ENCODE measurements at regions not wholly inside any gene's neighbourhood (a gene's known extent, or its start where the extent isn't known, plus 50 kb on each side); places are given as distances from the start of the nearest gene placed in this dataset.
"Not testable (repeated sequence)": the region's sequence is repeated elsewhere in the genome, so short reads cannot be mapped to it uniquely, and the experiment has no call there.

DNA sequence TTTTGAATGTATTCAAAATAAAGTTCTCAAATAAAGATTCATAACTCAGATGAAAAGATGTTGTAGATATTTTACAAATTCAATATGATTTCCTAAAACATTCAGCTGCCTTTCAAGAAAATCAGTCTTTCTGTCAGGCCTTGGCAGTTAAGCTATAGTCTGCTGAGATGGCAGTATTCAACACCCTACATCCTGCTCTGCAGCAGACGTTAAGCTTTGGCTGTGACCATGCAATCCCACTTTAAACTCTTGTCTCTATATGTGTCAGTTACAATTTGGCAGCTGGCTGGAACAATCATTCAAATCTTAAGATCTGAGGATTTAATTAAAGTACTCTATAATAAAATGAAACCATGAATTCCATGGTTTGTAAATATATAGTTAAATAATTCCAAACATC lies 567.3 kb upstream of the ZNF804A start:
- DNase-seq: no peak

DNA sequence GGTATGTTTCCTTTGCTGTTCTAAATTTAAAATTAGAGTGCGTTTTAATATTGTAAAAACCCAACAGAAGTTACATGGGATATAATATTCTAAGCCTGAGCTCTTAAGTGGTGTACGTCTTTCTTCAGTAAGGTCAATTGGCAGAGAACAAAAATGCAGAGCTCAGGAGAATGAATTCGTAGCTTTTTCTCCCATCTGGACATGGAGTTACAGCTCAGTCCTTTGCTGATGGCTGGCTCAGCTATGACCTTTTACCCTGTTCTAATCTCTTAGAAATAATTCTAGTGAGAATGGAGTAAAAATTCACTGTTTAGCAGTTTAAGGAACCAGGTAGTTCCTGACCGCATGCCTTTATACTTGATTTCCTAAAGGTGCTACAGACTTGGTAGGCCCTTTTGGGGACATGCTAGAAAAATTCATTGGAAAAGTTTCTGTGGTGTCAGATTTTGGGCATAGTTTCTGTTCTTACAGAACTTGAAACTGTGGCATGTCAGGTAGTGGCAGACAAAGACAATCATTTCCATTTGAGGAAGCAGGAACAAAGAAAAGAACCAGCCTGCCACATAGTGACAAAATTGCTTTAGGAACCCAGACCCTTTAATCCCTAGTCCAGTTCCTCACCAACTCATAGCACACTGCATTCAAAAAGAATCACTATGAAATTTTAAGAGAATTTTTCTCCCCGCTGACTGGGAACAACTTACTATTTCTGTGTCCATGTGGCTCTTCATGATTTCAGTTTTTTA lies 566.8 kb upstream of the ZNF804A start:
- no peak for DNase-seq

DNA sequence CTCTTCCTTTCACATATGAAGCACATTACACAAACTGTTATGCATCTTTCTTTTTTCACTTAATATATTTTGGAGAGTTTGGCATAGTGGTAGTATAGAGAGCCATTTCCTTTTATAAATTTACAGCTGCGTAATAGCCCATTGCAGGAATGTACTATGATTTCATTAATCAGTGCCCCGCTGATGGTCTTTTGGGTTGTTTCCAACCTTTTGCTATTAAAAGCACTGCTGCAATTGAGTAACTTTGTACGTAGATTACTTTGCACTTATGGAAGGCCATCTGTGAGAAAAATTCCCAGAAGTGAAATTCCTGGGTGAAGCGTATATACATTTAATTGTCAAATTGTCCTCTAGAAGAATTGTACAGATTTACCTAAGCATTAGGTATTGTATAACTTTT lies 565.3 kb upstream of the ZNF804A start:
- DNase-seq: no peak

DNA sequence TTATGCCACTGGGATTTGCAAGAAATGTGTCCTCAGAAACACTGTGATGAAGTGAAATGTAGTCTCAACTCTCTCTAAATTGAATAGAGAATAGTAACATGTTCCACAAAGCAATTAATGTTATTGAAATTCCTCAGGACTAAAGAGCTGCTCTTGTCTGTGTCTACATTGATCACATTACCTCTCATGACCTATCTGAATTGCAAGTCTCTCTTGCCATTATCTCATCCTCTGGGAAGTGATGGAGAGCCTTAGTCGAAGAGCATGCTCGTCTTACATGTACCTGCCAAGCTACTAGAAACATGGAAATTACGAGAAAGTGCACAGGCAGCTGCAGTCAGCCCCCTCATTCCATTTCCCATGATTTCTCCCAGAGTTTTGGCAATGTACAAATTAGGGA lies 561.1 kb upstream of the ZNF804A start:
- DNase-seq: no peak

DNA sequence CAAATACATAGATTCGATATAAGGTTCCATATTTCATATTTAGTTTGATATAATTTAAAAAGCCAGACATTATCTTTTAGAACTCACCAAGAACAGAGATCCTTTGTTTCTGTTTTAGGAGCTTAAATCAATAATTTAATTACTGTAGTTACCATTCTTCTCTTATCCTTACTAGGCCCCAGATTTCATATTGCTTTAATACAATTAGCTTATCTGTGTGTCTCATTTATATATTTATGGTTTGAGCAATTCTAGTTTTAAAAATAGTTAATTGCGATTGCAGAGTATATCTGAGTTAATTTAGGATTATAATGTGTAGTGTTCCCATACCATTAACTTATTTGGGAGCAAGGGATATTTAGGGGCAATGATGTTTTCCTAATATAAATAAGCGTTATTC lies 558.8 kb upstream of the ZNF804A start:
- DNase-seq: no peak

DNA sequence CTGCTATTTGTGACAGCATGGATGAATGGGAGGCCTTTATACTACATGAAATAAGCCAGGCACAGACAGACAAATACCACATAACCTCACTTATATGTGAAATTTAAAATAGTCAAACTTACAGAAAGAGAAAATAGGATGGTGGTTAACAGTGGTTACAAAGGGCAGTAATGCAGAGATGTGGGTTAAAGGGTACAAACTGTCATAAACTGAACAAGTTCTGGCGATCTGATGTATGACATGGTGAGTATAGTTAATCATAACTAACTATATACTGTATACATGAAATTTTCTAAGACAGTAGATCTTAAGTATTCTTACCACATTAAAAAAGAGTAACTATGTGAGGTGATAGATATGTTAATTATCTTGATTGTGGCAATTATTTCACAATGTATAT lies 558.1 kb upstream of the ZNF804A start:
- no peak for DNase-seq

DNA sequence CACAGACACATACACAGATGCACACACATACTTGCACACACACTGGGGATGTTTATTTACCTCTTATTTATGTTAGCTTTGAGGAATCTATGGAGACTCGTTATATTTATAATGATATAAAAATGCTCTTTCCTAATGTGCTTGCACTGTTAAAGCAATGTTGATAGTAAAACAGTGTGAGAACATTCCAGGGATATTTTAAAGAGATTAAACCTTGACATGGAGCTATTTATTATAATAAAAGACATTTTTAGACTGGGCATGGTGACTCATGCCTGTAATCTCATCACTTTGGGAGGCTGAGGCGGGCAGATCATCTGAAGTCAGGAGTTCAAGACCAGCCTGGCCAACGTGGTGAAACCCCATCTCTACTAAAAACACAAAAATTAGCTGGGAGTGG lies 557.3 kb upstream of the ZNF804A start:
- no peak for DNase-seq

DNA sequence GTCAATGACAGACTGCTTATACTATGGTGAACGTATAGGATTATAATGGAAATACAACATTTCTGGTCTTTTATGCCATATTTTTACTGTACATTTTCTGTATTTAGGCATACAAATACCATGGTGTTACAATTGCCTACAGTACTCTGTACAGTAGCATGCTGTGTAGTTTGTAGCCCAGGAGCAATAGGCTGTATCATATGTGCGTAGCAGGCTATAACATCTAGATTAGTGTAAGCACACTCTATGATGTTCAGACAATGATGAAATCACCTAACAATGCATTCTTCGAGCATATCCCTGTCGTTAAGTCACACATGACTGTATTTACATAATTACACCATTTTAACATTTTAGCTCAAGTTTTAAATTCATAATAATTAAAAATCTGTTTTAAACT lies 556.6 kb upstream of the ZNF804A start:
- no peak for DNase-seq

DNA sequence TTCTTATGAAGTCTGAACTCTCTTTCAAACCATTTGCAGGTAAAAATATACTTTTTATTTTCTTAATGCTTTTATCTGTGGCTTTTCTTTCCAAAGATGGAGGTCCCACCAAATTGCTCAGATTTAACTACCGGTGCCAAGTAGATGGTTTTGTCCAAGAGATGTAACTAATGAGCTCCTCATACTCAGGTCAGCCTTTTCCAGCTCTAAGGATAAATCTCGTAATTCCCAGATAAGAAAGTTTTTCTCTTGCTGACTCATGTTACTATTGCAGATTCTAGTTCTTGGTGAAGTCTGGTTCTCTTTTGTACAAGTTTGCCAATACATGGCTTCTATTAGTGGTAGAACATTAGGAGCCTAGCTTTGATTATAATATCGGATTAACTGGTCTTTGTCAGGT lies 550.8 kb upstream of the ZNF804A start:
- DNase-seq: no peak

DNA sequence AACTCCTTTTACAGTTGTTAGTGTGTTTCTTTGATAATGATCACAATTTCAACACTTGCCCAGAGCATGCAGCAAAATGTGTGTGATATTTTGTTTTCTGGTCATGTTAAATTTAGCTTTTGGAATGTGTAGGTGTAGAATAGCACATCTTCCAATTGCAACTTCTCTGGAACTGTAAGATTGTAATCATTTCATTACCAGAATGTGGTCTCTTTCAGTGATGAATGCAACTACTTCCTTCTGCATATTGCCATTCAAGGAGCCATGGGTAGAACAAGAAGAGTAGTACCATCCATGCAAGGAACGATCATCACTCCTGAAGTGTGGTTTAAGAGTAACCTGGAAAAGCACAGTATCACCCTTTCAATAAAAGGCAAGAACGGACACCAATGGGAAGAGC lies 548.8 kb upstream of the ZNF804A start:
- no peak for DNase-seq

DNA sequence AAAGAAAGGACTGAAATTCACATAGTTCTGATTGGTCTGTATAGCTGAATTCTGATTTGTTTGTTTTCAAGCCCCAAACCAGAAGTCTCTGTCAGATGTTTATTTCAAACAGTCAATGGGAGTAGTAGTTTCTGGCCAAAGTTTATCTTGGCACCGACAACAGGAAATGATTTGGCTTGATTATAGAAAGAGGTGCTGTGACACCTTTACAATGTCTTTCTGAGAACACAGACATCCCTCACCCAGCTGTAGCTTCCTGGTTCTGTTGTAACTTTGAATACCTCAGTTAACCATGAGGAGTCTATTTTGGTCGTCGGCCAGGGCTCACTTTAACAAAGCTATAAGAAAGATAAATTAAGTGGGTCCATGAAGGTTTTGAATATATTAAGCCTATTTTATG lies 545.0 kb upstream of the ZNF804A start:
- peak; percentile 48 for DNase-seq

DNA sequence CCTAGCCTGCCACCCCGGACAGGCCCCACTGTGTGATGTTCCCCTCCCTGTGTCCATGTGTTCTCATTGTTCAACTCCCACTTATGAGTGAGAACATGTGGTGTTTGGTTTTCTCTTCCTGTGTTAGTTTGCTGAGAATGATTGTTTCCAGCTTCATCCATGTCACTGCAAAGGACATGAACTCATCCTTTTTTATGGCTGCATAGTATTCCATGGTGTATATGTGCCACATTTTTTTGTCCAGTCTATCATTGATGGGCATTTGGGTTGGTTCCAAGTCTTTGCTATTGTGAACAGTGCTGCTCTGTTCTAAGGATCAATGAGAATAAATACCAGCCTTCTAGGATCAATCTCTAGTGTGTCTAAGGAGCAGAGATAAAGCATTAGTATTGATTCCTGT lies 543.9 kb upstream of the ZNF804A start:
- not testable (repeated sequence) for DNase-seq

DNA sequence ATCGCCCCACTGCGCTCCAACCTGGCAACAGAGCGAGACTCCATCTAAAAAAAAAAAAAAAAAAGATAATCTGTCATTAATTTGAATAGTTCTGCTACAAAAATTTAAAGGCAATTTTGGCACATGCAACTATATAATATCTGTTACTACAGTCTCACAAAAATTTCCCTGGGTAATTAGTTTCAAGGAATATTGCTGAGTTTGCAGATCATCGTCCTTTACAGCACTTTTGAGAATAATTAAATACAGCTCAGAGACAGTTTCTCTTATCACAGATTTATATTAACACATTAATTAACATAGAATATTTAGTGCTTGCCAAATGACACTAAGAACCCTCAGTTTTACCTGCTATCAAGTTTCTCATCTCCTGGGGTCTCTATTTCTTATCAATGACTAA lies 540.4 kb upstream of the ZNF804A start:
- no peak for DNase-seq

DNA sequence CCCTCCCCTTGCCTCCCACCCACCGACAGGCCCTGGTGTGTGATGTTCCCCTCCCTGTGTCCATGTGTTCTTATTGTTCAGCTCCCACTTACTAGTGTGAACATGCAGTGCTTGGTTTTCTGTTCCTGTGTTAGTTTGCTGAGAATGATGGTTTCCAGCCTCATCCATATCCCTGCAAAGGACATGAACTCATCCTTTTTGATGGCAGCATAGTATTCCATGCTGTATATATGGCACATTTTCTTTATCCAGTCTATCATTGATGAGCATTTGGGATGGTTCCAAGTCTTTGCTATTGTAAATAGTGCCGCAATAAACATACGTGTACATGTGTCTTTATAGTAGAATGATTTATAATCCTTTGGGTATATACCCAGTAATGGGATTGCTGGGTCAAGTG lies 538.1 kb upstream of the ZNF804A start:
- DNase-seq: not testable (repeated sequence)

DNA sequence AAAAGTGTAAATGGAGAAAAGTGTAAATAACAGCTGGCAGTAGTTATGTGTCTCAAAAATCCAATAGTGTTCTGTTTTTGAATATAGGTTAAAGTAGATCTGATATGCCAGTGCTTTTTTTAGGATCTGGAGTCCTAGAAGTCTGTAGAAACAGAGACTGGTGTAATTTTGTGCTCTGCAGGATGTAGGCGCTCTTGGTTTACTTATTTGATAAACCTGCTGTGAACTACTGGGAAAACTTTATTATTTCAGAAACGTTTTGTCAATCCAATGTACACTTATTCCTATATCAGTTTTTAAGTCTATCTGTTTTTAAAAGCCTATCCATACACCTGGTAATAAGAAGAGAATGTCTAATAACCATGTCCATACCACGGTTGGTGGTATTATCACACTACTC lies 530.8 kb upstream of the ZNF804A start:
- DNase-seq: no peak

DNA sequence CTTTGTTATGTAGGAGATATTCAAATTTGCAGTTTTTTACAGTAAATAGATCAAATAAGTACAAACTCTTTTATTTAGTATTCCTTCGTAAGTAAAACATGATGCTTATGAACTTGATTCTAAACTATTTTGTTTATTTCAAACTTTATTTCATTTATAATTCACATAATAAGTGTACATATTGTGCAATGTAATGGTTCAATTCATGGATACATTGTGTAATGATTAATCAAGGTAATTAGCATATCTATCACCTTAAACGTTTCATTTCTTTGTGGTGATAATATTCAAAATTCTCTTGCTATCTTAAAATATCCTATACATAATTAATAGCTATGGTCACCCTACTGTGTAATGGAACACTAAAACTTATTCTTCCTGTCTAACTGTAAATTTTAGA lies 525.9 kb upstream of the ZNF804A start:
- DNase-seq: no peak

DNA sequence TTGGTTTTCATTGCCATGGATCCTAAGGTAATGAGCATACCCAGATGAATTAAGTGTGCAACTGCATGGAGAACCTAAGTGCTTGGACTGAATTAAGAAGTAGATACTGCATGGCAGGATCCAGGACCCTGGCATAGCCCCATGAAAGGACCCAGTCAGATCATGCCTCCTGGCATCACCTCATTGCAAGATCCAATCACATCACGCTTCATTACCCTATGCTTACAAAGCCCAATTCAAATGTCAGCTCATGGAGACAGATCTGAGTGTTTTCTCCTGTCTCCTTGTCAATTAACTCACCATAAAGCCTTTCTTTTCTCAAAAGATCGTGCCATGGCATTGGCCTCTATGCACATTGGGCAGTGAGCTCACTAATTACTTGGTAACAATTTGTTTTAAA lies 519.8 kb upstream of the ZNF804A start:
- DNase-seq: no peak

DNA sequence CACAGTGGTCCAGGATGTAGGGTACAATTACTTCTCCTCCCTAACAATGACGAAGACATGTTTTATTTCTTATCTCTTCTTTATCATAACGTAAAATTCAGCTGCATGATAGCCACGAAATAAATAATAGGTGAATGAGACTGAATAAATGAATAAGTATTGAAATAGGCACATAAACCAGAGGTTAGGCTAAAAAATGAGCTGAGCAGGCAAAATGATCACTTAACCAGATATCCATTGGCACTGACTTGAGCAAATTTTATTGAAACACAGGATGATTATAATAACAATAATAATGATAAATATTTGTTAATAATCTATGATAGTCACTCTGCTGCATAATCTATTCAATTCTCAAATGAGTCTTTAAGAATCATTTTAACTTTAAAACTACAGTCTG lies 506.9 kb upstream of the ZNF804A start:
- DNase-seq: no peak

DNA sequence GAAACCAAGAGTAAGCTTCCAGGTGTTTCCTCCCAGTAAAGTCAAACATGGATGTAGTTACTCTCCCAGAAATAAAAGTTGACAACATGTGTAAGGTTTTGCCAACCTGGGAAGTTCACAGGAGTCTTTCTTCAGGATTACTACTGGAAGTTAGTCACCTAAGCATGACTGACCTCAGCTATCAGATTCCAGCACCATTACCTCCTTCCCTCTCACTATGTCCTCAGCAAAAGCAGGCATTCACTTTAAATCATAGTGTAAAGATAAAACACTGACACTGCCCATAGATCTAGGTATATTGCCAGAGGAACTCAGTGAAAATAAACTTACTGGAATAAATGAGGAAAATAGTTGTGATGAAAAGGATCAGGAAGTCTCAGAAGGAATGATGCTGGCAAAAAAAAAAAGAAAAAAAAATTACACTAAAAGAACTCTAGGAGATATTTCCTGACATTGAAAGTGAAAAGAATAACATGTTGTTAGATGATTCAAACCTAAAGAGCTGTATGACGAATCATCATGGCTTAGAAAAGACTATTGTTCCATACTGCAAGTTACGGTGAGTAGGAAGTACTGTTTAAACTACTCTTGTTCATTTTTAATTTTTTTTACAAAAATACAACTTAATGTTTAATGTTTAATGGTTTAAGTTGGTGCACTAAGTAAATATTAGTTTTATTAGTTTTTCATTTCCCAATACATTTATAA lies 484.5 kb upstream of the ZNF804A start:
- DNase-seq: no peak

DNA sequence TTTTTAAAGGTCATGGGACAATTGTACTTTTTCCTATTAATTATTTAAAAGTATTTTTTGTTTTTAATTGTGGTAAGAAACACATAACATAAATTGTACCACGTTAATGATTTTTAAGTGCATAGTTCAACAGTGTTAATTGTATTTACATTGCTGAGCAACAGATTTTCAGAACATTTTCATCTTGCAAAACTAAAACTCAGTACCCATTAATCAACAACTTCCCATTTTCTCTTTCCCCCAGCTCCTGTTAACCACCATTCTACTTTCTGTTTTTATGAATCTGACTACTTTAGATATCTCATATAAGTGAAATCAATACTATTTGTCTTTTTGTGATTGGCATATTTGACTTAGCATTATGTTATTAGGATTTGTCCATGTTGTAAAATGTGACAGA lies 483.9 kb upstream of the ZNF804A start:
- no peak for DNase-seq

DNA sequence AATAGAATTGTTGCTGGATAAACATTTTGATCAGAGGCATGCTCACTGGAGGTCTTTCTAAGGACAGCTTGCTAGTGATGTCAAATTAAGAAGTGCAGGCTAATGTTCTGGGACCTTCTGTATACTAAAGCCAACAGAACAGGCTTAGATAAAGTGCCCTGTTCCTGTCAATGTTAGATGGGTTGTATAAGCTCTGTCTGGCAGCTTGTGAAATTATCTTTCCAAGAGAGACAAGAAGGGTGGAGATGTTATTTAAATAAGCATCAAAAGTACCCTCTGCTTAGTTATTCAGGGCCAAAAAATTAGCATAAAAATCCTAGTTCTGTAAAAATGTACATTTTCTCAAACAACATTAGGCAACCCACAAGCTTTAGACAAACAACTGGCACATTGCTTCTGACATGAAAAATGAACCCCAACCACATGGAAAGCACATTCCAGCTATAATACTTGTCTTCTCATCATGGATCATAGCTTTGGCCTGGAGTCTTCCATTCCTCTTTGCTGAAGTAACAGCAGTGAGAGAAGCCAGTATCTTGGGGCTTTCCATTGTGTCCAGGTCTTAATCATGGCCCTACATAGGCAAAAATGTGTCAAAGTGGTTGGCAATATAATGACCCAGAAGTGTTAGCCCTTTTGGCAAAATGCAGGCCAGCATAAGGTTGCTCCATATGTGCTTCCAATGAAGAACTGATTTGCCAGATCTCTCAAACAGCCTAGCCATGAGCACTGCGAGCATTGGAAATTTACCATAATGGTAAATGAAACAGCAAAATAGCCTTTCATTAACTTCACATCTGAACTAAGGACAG lies 478.1 kb upstream of the ZNF804A start:
- DNase-seq: no peak

DNA sequence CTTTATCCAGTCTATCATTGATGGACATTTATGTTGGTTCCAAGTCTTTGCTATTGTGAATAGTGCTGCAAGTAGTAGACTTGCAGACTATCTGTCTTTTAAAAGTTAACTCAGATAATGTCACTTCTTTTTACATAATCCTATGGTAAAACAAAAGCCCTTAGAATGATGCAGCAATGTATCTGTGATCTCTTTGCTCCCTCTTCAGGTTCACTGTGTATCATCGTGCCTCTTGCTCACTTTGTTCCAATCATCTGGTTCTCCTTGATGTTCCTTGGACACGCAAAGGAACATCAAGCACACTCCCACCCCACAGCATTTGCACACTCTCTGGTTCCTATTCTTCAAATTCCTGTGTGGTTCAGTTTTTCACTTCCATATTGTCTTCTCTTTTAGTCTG lies 472.5 kb upstream of the ZNF804A start:
- DNase-seq: no peak

DNA sequence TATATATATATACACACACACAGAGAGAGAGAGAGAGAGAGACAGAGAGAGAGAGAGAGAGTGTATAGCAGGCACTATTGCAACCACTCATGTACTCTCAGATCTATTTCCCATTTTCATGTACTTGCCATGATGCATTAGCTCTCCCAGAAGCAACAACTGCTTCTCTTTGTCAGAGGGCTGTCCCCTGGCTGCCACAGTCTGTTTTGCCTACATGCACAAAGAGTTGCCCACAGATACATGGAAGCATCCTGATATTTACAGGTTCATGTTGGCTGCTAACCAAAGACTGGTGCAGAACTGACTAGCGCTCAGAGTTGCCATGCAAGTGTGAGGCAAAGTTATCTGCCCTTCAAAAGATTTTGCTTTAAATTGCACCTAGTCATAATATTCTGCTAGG lies 469.3 kb upstream of the ZNF804A start:
- no peak for DNase-seq

DNA sequence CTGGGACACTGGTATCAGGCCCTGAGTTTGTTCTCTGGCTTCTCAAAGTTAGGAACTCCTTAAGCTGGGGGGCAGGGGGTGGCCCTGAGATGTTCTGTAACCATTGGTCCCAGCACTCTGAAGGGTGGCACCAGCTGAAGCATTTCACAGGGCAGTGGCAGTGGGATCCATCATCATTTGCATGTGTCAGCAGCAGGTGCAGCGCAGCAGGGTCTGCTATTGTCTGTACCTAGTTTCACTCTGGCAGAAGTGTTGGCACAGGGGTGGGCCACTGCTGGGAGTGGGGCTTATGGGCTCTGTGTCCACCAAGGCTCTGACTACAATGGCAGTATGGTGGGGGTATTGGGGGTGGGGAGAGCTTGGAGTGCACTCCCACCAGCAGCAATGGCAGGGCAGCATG lies 460.4 kb upstream of the ZNF804A start:
- DNase-seq: no peak
